GM21360 (cell line): ENCODE measurements at regions not wholly inside any gene's neighbourhood (a gene's known extent, or its start where the extent isn't known, plus 50 kb on each side); places are given as distances from the start of the nearest gene placed in this dataset.

Experiments used
- ATAC-seq: cut with Tn5 transposase; IDR thresholded peaks from one replicate; pipeline ENCODE4 v1.9.1; 2021; ENCODE audit warnings: mild to moderate bottlenecking, moderate library complexity; ENCODE audit not compliant: unreplicated experiment

DNA sequence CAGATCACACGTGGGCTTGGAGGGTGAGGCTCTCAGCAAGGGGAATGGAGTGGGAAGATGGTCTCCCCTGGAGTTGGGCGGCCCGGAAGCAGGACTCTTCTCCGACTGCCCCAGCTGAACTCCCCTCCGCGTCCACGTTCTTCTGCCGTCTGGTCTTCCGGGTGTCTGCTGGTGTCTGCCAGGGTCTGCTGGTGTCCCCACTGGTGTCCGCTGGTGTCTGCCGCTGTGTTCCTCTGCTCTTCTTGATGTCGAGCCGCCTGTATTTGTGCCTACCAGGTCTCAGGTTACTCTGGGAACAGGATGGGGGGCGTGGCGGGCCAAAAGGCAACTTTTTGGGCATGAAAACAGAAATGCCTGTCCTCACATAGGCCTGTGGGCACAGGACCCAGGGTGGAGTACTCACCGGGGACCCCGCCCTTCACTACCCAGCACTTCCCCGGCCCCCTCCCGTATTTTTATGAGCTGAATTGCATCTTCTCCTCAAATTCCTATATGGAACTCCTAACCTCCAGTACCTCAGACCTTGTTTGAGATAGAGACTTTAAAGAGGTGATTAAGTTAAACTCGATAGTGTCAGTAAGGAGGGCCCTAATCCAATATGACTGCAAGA lies 675.4 kb downstream of the SEMA5A start:
- ATAC-seq: no peak

DNA sequence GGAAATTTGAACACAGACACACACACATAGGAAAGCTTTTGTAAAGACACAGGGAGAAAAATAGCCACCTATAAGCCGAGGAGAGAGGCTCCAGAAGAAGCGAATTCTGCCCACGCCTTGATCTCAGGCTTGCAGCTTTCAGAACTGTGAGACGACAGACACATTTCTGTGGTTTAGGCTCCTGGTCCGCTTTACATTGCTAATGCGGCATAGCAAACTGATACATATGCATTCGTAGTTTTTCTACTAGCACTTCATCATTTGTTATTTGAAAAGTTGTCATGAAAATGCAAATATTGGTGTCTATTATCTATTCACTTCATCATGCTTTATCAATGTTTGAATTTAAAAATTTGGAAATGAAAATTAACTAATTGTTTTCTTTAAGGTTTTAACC lies 674.9 kb downstream of the SEMA5A start:
- ATAC-seq: no peak

GRCh38 chr5:8871446-8871845 lies 674.4 kb downstream of the SEMA5A start:
- ATAC-seq: no peak

DNA sequence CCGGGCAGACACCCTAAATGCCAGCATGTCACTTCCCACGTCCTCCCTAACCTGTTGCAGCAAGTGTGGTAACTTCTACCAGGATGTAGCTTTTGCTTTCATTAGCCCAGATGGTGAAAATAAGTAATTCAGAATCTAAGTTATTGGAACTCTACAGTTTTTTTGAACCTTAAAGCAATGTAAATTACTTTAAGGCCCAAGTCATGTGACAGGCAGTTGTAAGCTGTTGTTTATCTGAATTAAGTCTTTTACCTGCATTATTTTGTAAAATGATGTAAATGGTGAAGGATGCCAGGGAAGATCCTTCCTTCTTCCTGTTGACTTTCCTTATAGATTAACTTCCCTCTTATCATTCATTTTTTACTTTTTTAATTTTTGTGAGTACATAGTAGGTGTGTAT lies 670.2 kb downstream of the SEMA5A start:
- ATAC-seq: no peak

- peak; percentile 99 for ATAC-seq
Observed at GRCh38 chr5:8879248-8879647, 666.6 kb downstream of the SEMA5A start.

- ATAC-seq: no peak
Observed at GRCh38 chr5:8884029-8884428, 661.8 kb downstream of the SEMA5A start.

- no peak for ATAC-seq
Observed at GRCh38 chr5:8892926-8893325, 652.9 kb downstream of the SEMA5A start.

DNA sequence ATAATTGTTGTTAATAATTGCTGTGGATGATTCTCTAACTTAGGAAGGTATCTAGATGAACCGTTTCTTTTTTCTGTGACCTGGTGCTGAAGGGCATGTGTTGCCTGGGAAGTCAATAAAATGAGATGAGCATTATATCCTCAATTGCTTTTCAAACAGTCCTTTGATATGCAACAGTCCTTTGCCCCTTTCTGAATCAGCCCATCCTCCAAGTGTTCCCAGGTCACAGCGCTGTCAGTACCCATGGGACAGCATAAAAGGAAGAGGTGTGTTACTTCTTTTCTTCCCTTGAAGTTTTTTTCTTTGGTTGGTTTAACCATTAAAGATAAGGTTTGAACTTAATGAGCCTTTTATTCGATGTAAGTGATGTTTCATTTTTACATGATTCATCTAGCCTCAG lies 651.8 kb downstream of the SEMA5A start:
- no peak for ATAC-seq

GRCh38 chr5:8895062-8895461 lies 650.8 kb downstream of the SEMA5A start:
- ATAC-seq: no peak

DNA sequence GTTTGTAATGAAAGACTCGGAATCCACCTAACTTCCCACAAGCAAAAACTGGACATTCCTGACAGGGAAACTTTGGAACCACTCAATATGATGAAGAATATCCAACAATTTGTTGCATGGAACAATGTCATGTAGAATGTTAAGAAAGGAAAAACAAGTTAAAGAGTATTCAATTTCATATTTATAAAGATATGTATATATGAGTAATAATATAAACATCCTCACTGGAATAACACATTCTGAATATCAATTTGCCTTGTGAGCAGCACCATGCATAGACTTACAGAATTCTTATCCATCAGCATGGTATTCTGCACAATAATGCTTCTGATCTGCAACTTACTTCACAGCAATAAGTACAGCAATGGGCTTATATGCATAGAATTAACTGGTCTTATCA lies 650.3 kb downstream of the SEMA5A start:
- no peak for ATAC-seq

GRCh38 chr5:8897316-8897715 lies 648.6 kb downstream of the SEMA5A start:
- no peak for ATAC-seq

DNA sequence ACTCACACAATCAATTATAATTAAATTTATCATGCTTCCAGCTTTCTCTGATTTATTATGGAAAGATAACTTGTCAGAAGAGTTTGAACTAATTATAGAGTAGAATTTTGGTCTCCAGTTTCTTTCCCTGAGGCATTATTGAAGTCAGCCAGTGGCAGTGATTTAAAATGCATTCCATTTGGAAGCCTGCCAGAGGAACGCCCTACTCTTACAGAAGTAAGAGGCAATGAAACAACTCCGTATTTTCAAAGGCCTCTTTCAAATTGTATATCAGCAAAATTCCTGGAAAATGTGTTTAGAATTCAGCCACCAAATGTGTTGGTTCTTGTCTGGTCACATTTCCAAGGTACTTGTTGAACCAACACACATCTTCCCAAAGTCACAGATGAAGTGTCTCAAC lies 640.9 kb downstream of the SEMA5A start:
- ATAC-seq: no peak

DNA sequence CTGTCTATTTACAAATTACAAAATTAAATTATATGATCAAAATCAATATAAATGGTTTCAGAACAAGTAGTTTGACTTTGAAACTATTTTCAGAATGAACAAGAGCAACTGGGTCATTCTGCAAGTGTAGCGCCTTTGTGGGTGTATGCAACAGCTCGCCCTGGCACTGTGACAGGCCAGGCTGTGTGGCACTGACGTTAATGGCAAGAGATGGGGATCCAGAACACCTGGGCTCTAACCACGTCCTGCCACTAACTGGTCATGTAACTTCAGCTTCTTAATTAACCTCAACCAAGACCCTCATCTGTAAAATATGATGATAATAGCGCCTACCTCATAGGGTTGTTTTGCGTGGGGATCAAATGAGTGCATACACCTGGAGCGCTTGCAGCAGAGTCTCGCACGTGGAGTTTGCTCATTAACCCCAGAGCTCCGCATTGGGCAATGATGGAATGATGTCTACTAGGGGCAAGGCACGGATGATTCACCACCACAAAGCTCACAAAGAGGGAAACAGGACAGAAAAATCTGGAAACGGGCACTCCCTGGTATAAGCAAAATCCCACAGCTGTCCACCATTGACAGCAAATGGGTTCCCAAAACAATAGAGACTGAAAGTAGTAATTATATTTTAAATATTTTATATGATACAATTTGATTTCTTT lies 639.4 kb downstream of the SEMA5A start:
- ATAC-seq: no peak

GRCh38 chr5:8907168-8907868 lies 638.6 kb downstream of the SEMA5A start:
- no peak for ATAC-seq

DNA sequence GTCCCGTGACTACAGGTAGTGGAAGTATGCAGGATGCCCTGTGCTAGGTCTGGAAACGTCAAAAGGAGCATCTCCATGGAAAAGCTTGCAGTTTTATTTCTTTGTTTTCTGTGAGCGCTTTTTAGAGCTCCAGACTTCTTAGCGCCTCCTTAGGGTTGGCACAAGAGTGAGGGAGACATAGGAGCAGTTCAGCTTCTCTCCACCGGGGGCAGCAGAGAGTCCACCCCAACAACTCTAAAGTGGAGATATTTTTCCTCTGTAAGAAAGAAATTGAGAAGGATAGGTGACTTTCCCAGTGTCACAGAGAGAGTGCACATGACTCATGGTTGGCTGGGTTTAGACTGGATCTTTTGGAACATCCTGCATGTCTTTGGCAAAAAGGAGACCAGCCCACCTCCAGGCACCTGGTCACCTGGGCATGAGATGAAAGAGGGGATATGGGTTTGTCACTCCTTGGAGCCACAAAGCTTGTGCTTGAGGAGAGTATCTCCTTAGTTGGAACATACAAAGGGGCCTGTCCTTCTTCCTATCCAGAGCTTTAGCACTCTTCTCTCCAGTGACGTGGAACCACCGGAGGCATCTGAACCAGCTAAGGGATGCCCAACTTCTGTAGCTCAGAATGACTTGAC lies 637.7 kb downstream of the SEMA5A start:
- ATAC-seq: peak; percentile 78

GRCh38 chr5:8912106-8912505 lies 633.8 kb downstream of the SEMA5A start:
- ATAC-seq: no peak

DNA sequence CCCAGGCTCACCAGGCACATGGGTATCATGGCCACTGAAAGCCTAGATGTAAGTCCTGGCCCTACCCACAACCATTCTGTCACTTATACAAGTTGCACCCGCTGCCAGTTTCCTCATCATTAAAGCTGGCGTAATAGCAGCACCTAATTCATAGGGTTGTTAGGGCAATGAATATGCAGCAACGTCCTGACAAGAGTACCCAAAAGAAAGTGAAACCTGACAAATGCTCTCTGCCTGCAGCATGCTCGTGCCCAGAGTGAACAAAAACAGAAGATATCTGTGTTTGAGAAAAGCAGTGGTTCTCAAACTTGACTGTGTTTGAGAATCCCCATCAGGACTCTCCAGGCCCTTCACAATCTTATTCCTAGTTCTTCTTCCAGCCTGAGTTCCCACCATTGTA lies 632.4 kb downstream of the SEMA5A start:
- no peak for ATAC-seq

DNA sequence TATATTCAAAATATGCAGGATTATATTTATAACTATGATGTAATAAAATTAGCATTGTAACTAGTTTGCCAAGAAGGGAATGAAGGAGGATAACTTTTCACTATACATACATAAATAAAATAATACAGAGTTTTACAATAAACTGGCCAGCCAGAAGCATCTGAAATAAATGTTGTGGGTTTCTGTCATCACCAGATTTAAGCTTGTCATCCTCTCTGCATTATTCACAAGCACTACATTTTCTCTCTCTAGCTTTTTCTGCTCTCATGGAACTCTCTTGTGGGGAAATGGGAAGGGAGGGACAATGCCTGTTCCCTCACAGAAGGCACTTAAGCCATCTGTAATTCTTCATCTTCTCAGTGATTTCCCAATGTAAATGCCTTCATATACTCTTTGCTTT lies 626.8 kb downstream of the SEMA5A start:
- no peak for ATAC-seq

- ATAC-seq: no peak
Observed at GRCh38 chr5:8923526-8923925, 622.3 kb downstream of the SEMA5A start.

- no peak for ATAC-seq
Observed at GRCh38 chr5:8924054-8924793, 621.7 kb downstream of the SEMA5A start.

DNA sequence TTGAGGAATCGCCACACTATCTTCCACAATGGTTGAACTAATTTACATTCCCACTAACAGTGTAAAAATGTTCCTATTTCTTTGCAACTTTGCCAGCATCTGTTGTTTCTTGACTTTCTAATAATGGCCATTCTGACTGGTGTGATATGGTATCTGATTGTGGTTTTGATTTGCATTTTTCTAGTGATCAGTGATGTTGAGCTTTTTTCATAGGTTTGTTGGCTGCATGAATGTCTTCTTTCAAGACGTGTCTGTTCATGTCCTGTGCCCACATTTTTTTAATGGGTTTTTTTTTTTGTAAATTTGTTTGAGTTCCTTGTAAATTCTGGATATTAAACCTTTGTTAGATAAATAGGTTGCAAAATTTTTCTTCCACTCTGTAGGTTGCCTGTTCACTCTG lies 615.9 kb downstream of the SEMA5A start:
- no peak for ATAC-seq
